Panc1 (cell line): ENCODE measurements at regions not wholly inside any gene's neighbourhood (a gene's known extent, or its start where the extent isn't known, plus 50 kb on each side); places are given as distances from the start of the nearest gene placed in this dataset.
"Not testable (repeated sequence)": the region's sequence is repeated elsewhere in the genome, so short reads cannot be mapped to it uniquely, and the experiment has no call there.

ENCODE experiments used
- SIN3A ChIP-seq: IDR thresholded peaks from 2 replicates; pipeline ENCODE4 v1.6.1; 2012; ENCODE audit warnings: low read depth, mild to moderate bottlenecking, low read length, moderate library complexity, borderline replicate concordance; ENCODE audit not compliant: insufficient read depth
- TCF7L2 ChIP-seq: IDR thresholded peaks from 2 replicates; pipeline ENCODE4 v1.6.1; 2011; ENCODE audit warnings: mild to moderate bottlenecking, low read depth, low read length, inconsistent platforms
- TF ChIP-seq, protein P1 (sequence below): fragments of 450-650 bp; IDR thresholded peaks from 2 replicates; pipeline ENCODE4 v1.5.1; 2017; ENCODE audit warnings: mild to moderate bottlenecking
- TF ChIP-seq, protein P2 (sequence below), 2 experiments: IDR thresholded peaks; 2 replicates each; pipeline ENCODE4 v1.6.1; 2011 to 2012; ENCODE audit warnings: low read depth in 2 of 2, control low read depth in 1 of 2, low read length in 1 of 2, mild to moderate bottlenecking in 1 of 2, moderate library complexity in 1 of 2; ENCODE audit not compliant: insufficient read depth in 1 of 2

DNA sequence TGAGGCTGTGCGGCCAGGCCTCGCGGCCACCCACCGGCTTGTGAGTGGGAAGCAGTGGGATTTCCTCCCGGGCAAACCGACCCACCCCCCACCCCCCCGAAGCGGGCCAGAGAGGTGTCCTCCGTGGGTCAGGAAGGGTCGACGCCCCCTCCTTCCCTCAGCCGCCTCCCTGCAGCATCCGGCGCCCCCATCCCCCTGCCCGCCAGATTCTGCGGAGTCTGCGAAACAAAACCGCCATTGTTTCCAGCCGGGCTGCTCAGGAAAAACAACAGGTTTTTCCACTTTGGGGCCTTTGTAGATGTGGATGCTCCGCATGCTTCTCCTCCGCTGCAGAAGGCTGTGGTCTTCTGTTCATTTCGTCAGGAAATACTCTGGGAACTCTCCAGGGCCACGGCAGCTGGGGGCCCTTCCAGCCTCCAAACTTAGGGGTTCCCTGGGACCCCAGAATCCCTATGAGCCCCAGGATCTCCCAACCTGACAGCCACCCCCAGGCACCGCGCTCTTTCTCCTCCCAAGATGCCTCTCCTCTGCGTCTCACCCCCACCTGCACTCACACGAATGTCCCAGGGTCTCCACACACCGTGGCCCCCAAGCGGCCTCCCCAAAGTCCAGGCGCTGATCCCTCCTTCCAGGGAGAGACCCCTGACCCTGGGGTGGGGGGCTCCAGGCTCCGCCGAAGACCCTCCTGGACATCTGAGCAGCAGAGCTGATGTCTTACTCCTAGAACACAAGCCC, 121.2 kb downstream of the NPIPB11 start:
- TF ChIP-seq, protein P1, sequence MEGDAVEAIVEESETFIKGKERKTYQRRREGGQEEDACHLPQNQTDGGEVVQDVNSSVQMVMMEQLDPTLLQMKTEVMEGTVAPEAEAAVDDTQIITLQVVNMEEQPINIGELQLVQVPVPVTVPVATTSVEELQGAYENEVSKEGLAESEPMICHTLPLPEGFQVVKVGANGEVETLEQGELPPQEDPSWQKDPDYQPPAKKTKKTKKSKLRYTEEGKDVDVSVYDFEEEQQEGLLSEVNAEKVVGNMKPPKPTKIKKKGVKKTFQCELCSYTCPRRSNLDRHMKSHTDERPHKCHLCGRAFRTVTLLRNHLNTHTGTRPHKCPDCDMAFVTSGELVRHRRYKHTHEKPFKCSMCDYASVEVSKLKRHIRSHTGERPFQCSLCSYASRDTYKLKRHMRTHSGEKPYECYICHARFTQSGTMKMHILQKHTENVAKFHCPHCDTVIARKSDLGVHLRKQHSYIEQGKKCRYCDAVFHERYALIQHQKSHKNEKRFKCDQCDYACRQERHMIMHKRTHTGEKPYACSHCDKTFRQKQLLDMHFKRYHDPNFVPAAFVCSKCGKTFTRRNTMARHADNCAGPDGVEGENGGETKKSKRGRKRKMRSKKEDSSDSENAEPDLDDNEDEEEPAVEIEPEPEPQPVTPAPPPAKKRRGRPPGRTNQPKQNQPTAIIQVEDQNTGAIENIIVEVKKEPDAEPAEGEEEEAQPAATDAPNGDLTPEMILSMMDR = not testable (repeated sequence)
- TF ChIP-seq TCF7L2, SIN3A: not testable (repeated sequence)
- TF ChIP-seq, protein P2, sequence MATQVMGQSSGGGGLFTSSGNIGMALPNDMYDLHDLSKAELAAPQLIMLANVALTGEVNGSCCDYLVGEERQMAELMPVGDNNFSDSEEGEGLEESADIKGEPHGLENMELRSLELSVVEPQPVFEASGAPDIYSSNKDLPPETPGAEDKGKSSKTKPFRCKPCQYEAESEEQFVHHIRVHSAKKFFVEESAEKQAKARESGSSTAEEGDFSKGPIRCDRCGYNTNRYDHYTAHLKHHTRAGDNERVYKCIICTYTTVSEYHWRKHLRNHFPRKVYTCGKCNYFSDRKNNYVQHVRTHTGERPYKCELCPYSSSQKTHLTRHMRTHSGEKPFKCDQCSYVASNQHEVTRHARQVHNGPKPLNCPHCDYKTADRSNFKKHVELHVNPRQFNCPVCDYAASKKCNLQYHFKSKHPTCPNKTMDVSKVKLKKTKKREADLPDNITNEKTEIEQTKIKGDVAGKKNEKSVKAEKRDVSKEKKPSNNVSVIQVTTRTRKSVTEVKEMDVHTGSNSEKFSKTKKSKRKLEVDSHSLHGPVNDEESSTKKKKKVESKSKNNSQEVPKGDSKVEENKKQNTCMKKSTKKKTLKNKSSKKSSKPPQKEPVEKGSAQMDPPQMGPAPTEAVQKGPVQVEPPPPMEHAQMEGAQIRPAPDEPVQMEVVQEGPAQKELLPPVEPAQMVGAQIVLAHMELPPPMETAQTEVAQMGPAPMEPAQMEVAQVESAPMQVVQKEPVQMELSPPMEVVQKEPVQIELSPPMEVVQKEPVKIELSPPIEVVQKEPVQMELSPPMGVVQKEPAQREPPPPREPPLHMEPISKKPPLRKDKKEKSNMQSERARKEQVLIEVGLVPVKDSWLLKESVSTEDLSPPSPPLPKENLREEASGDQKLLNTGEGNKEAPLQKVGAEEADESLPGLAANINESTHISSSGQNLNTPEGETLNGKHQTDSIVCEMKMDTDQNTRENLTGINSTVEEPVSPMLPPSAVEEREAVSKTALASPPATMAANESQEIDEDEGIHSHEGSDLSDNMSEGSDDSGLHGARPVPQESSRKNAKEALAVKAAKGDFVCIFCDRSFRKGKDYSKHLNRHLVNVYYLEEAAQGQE (IDR thresholded peaks at IDR 0.05; ENCODE audit: insufficient read depth in 1 of 2, low read depth in 2 of 2, low read length in 1 of 2) = not testable (repeated sequence)
